GM19240 (cell line): ENCODE measurements at regions not wholly inside any gene's neighbourhood (a gene's known extent, or its start where the extent isn't known, plus 50 kb on each side); places are given as distances from the start of the nearest gene placed in this dataset.

Experiments
- DNase-seq: peaks from one replicate; pipeline ENCODE4 v3.0.0; 2011; ENCODE audit warnings: low spot score; ENCODE audit not compliant: insufficient read length

- DNase-seq = no peak
These were observed 87.8 kb upstream of the SLC27A6 start for GRCh38 chr5:128877476-128877875.

GRCh38 chr5:128881502-128882018, 83.7 kb upstream of the SLC27A6 start:
- DNase-seq = no peak

- no peak for DNase-seq
These were observed 79.5 kb upstream of the SLC27A6 start for GRCh38 chr5:128885649-128886255.

- no peak for DNase-seq
These were observed 70.2 kb upstream of the SLC27A6 start for GRCh38 chr5:128895122-128895521.

- no peak for DNase-seq
These were observed 68.6 kb upstream of the SLC27A6 start for GRCh38 chr5:128896675-128897074.

GRCh38 chr5:128903550-128903949, 61.7 kb upstream of the SLC27A6 start:
- no peak for DNase-seq

- DNase-seq = no peak
These were observed 60.3 kb upstream of the SLC27A6 start for GRCh38 chr5:128904805-128905567.

GRCh38 chr5:128905568-128906110, 59.6 kb upstream of the SLC27A6 start:
- peak; percentile 11 for DNase-seq

- no peak for DNase-seq
These were observed 51.7 kb upstream of the SLC27A6 start for GRCh38 chr5:128913551-128913950.
